IPS-20b (cell line): ENCODE measurements at regions not wholly inside any gene's neighbourhood (a gene's known extent, or its start where the extent isn't known, plus 50 kb on each side); places are given as distances from the start of the nearest gene placed in this dataset.

ENCODE experiments used
- H3K27ac ChIP-seq: one replicate; pipeline ENCODE4 v1.5.1; 2013; ENCODE audit warnings: low read length
- H3K27me3 ChIP-seq: 2 replicates; pipeline ENCODE4 v1.6.1; 2013; ENCODE audit warnings: mild to moderate bottlenecking, low read length, inconsistent platforms; ENCODE audit not compliant: insufficient read depth
- H3K36me3 ChIP-seq: 2 replicates; pipeline ENCODE4 v1.6.1; 2013; ENCODE audit warnings: low read depth, mild to moderate bottlenecking, inconsistent platforms, low read length, moderate library complexity; ENCODE audit not compliant: insufficient read depth
- H3K4me1 ChIP-seq: 2 replicates; pipeline ENCODE4 v1.6.1; 2013; ENCODE audit warnings: mild to moderate bottlenecking, control low read depth, inconsistent platforms, low read length, moderate library complexity; ENCODE audit not compliant: insufficient read depth
- H3K4me3 ChIP-seq: 2 replicates; pipeline ENCODE4 v1.5.1; 2013; ENCODE audit warnings: mild to moderate bottlenecking, low read length, inconsistent platforms
- H3K9ac ChIP-seq: 2 replicates; pipeline ENCODE4 v1.6.1; 2013; ENCODE audit warnings: low read depth, mild to moderate bottlenecking, inconsistent platforms, low read length, moderate library complexity
- H3K9me3 ChIP-seq: 2 replicates; pipeline ENCODE4 v1.6.1; 2013; ENCODE audit warnings: mild to moderate bottlenecking, low read depth, low read length, inconsistent platforms; ENCODE audit not compliant: insufficient read depth

DNA sequence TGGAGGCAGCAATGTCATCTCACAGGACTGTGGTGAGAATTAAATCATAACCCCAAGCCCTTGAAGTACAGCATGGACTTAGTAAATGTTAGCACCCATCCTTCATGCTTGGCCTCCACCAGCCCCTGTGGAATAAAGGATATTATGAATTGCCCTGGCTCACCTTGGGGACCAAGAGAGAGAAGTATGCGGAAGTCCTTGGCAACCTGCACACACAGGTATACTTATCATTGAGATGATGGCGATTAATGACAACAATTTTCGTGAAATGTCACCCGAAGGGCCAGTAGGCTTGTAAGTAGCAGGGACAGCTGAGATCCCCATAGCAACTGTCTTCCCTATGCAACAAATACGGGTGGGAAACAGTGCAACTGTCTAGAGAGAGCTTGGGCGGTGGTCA, 102.0 kb downstream of the FAM43A start:
- no peak overlapping the region for H3K9ac ChIP-seq
- no peaks in the 10 kb centered on the region for H3K36me3 ChIP-seq
- no peak overlapping the region for H3K4me3 ChIP-seq
- no peaks in the 10 kb centered on the region for H3K4me1 ChIP-seq
- H3K9me3 ChIP-seq = no peaks in the 10 kb centered on the region
- H3K27me3 ChIP-seq = no peaks in the 10 kb centered on the region
- no peak overlapping the region for H3K27ac ChIP-seq

DNA sequence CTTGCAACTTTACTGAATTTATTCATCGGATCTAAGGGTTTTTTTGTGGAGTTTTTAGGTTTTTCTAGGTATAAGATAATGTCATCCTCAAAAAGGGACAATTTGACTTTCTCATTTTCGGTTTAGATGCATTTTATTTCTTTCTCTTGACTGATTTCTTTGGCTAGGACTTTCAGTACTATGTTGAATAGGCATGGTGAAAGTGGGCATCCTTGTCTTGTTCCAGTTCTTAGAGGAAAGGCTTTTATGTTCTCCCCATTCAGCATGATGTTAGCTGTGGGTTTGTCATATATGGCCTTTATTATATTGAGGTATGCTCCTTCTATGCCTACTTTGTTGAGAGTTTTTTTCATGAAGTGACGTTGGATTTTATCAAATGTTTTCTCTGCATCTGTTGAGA, 106.7 kb downstream of the FAM43A start:
- H3K9me3 ChIP-seq = no peaks in the 10 kb centered on the region
- no peaks in the 10 kb centered on the region for H3K4me1 ChIP-seq
- no peaks in the 10 kb centered on the region for H3K27me3 ChIP-seq
- no peaks in the 10 kb centered on the region for H3K36me3 ChIP-seq
- no peak overlapping the region for H3K27ac ChIP-seq
- H3K9ac ChIP-seq = no peak overlapping the region
- no peak overlapping the region for H3K4me3 ChIP-seq

- no peaks in the 10 kb centered on the region for H3K27me3 ChIP-seq
- no peak overlapping the region for H3K27ac ChIP-seq
- H3K36me3 ChIP-seq = no peaks in the 10 kb centered on the region
- no peak overlapping the region for H3K9ac ChIP-seq
- H3K4me1 ChIP-seq = peaks cover 3% of the 10 kb centered on the region; the same call in 1 of the 2 replicates
- no peaks in the 10 kb centered on the region for H3K9me3 ChIP-seq
- no peak overlapping the region for H3K4me3 ChIP-seq
Observed at GRCh38 chr3:194797555-194798250, 112.0 kb downstream of the FAM43A start.

GRCh38 chr3:194798486-194798885, 112.8 kb downstream of the FAM43A start:
- Histone ChIP-seq H3K36me3 (no peaks in the 10 kb centered on the region), H3K4me3 (no peak overlapping the region), H3K9ac (no peak overlapping the region), H3K9me3 (no peaks in the 10 kb centered on the region), H3K4me1 (peaks cover 3% of the 10 kb centered on the region; the same call in 1 of the 2 replicates), H3K27me3 (no peaks in the 10 kb centered on the region), H3K27ac (no peak overlapping the region)

DNA sequence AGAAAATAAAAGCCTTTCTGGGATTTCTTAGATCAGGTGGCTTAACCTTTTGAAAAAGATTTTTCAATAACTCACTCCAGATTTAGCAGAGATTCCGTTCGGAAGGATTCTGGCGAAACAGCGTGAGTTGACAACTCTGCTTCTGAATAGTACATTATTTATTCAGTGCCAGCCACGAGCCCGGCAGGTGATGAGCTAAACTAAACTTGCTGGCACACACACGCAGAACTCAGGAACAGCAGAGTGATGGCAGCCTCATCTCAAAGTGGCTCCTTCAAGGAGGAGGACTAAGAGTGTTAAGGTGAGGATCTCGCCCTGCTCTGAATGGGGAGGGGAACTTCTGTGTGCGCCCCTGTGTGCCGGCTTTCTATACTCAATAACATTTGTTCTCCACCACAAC, 114.3 kb downstream of the FAM43A start:
- H3K9ac ChIP-seq = no peak overlapping the region
- no peak overlapping the region for H3K27ac ChIP-seq
- H3K36me3 ChIP-seq = no peaks in the 10 kb centered on the region
- no peaks in the 10 kb centered on the region for H3K27me3 ChIP-seq
- peaks cover 3% of the 10 kb centered on the region; the same call in 1 of the 2 replicates for H3K4me1 ChIP-seq
- H3K9me3 ChIP-seq = no peaks in the 10 kb centered on the region
- H3K4me3 ChIP-seq = no peak overlapping the region

GRCh38 chr3:194801461-194802432, 116.1 kb downstream of the FAM43A start:
- Histone ChIP-seq H3K9ac (no peak overlapping the region), H3K27ac (no peak overlapping the region), H3K4me3 (no peak overlapping the region), H3K27me3 (no peaks in the 10 kb centered on the region), H3K9me3 (no peaks in the 10 kb centered on the region), H3K36me3 (no peaks in the 10 kb centered on the region), H3K4me1 (peaks cover 3% of the 10 kb centered on the region; the same call in 1 of the 2 replicates)

GRCh38 chr3:194804796-194805195, 119.1 kb downstream of the FAM43A start:
- no peaks in the 10 kb centered on the region for H3K9me3 ChIP-seq
- H3K27ac ChIP-seq = no peak overlapping the region
- no peaks in the 10 kb centered on the region for H3K27me3 ChIP-seq
- peaks cover 3% of the 10 kb centered on the region; the same call in 1 of the 2 replicates for H3K4me1 ChIP-seq
- no peak overlapping the region for H3K9ac ChIP-seq
- no peak overlapping the region for H3K4me3 ChIP-seq
- no peaks in the 10 kb centered on the region for H3K36me3 ChIP-seq

- Histone ChIP-seq H3K4me1 (peaks cover 3% of the 10 kb centered on the region; the same call in 1 of the 2 replicates), H3K27me3 (no peaks in the 10 kb centered on the region), H3K36me3 (no peaks in the 10 kb centered on the region), H3K9me3 (no peaks in the 10 kb centered on the region), H3K9ac (no peak overlapping the region), H3K4me3 (no peak overlapping the region), H3K27ac (no peak overlapping the region)
Observed at GRCh38 chr3:194805546-194805945, 119.9 kb downstream of the FAM43A start.

DNA sequence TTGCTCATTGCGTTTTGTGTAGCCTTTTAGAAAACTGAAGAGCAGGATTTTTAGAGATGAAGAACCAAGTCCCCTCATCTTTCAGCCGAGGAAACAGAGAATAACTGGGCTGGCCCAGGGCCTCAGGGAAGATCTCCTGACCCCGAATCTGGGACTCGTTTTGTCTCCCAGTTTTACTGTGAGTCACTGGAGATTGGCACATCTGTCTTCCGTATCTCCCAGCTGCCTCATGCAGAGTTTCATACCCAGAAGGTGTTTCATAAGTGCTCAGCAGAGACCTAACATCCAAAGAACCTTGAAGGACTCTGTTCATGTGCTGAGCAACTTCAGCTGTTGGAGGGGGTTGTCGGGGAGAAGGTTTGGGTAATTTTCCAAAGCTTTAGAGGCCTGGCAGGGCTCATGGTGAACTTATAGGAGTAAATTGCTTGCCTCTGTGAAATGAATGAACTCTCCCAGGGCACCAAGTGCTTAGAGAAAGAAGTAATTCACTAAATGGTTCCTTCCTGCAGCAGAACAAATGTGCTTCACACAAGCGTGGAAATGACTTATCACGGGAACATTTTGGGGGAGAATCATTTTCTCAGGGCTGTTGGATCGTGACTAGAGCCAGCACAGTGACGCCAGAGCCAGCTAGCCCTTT, 121.4 kb downstream of the FAM43A start:
- Histone ChIP-seq H3K4me3 (no peak overlapping the region), H3K9ac (no peak overlapping the region), H3K4me1 (peaks cover 3% of the 10 kb centered on the region; the same call in 1 of the 2 replicates), H3K27ac (no peak overlapping the region), H3K36me3 (no peaks in the 10 kb centered on the region), H3K27me3 (no peaks in the 10 kb centered on the region), H3K9me3 (no peaks in the 10 kb centered on the region)

- Histone ChIP-seq H3K4me1 (peaks cover 3% of the 10 kb centered on the region; the same call in 1 of the 2 replicates), H3K4me3 (no peak overlapping the region), H3K27ac (no peak overlapping the region), H3K27me3 (no peaks in the 10 kb centered on the region), H3K36me3 (no peaks in the 10 kb centered on the region), H3K9me3 (no peaks in the 10 kb centered on the region), H3K9ac (no peak overlapping the region)
Observed at GRCh38 chr3:194808640-194809097, 123.0 kb downstream of the FAM43A start.

- Histone ChIP-seq H3K9ac (no peak overlapping the region), H3K9me3 (no peaks in the 10 kb centered on the region), H3K27me3 (no peaks in the 10 kb centered on the region), H3K27ac (no peak overlapping the region), H3K36me3 (no peaks in the 10 kb centered on the region), H3K4me3 (no peak overlapping the region), H3K4me1 (peaks cover 3% of the 10 kb centered on the region; the same call in 1 of the 2 replicates)
Observed at GRCh38 chr3:194809382-194809781, 123.7 kb downstream of the FAM43A start.
